PFSK-1 (cell line): ENCODE measurements at regions not wholly inside any gene's neighbourhood (a gene's known extent, or its start where the extent isn't known, plus 50 kb on each side); places are given as distances from the start of the nearest gene placed in this dataset.

Source experiments
- FOXP2 ChIP-seq: optimal IDR thresholded peaks from 2 replicates; pipeline ENCODE3; 2011; ENCODE audit warnings: borderline replicate concordance, control low read depth, inconsistent platforms; ENCODE audit not compliant: insufficient read depth; ENCODE audit errors: extremely low read length, extremely low read depth
- SIN3A ChIP-seq: IDR thresholded peaks from 2 replicates; pipeline ENCODE4 v1.6.1; 2012; ENCODE audit warnings: mild to moderate bottlenecking, low read length, moderate library complexity, borderline replicate concordance; ENCODE audit not compliant: insufficient read depth
- TAF1 ChIP-seq: IDR thresholded peaks from 2 replicates; pipeline ENCODE4 v1.6.1; 2012; ENCODE audit warnings: low read length, control low read depth, borderline replicate concordance; ENCODE audit not compliant: insufficient read depth

DNA sequence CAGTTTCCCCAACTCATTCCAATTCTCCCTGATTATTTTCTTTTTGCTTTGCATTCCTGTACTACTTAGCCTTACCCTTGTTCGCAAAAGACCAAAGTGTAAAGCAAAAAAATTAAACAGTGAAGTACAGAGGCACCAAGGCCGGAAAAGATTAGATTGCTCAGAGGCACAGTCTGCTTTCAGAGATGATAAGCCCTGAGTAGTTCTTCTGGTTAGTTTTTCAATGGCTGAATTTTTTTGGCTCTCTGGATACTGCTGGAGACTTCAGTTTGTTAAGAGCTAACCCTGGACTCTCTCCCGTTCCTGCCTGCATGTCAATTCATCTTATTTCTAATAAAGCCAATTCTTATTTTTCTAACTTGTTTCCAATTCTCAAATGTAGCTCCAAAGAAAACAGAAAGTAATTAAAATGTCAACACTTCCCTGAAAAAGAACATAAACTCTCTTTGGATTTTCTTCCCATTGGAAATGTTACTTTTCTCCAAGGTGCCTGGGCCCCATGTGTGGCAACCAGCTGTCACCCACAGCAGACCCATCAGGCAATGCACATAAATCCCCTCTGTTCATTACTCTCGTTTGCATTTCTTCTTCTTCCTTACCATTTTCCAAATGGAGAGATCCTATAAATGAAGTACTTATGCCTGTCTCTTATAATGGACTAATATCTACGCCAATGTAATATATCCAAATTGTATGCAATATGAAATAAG is 142.8 kb downstream of the BTG1 start:
- TF ChIP-seq FOXP2, result no peak
- TF ChIP-seq TAF1, result no peak
- no peak for TF ChIP-seq SIN3A
